GM23248 (cell line): ENCODE measurements at regions not wholly inside any gene's neighbourhood (a gene's known extent, or its start where the extent isn't known, plus 50 kb on each side); places are given as distances from the start of the nearest gene placed in this dataset.

Experiments used
- EZH2 ChIP-seq: fragments of 200-600 bp; sonication (generic); IDR thresholded peaks from 2 replicates; pipeline ENCODE4 v1.6.1; 2018; ENCODE audit warnings: antibody characterized with exemption, mild to moderate bottlenecking; ENCODE audit not compliant: insufficient read depth, poor library complexity, severe bottlenecking
- EZH2phosphoT487 ChIP-seq: fragments of 200-600 bp; sonication (generic); IDR thresholded peaks from 2 replicates; pipeline ENCODE4 v1.6.1; 2018; ENCODE audit warnings: antibody characterized with exemption, moderate library complexity, mild to moderate bottlenecking, low read depth; ENCODE audit not compliant: insufficient read depth

- TF ChIP-seq EZH2 (no peak), EZH2phosphoT487 (no peak)
Measured at GRCh38 chr7:121669144-121669543, 203.8 kb upstream of the PTPRZ1 start.
